GM18858 (cell line): ENCODE measurements at regions not wholly inside any gene's neighbourhood (a gene's known extent, or its start where the extent isn't known, plus 50 kb on each side); places are given as distances from the start of the nearest gene placed in this dataset.
A peak's percentile ranks its signal among the peaks of the same experiment; 100 is the strongest.
"Not testable (repeated sequence)": the region's sequence is repeated elsewhere in the genome, so short reads cannot be mapped to it uniquely, and the experiment has no call there.

Source experiments
- ATAC-seq: cut with Tn5 transposase; IDR thresholded peaks from one replicate; pipeline ENCODE4 v1.9.1; 2021; ENCODE audit not compliant: unreplicated experiment

- no peak for ATAC-seq
Observed at GRCh38 chr1:178572604-178573003, 59.7 kb downstream of the TEX35 start.

- peak; percentile 66 for ATAC-seq
Observed at GRCh38 chr1:178573330-178573729, 60.4 kb downstream of the TEX35 start.

- no peak for ATAC-seq
Observed at GRCh38 chr1:178574345-178574744, 61.4 kb downstream of the TEX35 start.

- ATAC-seq, result peak; percentile 35
Observed at GRCh38 chr1:178575611-178576361, 62.9 kb downstream of the TEX35 start.

- ATAC-seq, result no peak
Observed at GRCh38 chr1:178576841-178577240, 63.9 kb downstream of the TEX35 start.

DNA sequence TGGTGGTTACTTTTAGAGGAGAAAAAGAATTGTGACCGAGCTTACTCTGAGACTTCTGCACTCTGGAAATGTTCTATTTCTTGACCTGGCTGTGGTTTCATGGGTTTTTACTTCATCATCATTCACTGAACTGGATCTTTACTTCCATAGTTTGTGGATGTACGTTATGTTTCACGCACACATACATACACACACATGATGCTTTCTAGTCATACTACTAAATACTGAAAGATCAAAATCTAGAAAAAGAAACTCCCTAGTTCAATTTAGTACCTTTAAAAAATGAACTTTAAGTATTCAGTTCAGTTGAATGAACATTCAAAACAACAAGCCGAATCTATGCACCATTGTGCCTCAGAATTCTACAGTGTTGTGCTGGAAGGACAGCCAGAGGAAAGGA lies 65.0 kb downstream of the TEX35 start:
- no peak for ATAC-seq

DNA sequence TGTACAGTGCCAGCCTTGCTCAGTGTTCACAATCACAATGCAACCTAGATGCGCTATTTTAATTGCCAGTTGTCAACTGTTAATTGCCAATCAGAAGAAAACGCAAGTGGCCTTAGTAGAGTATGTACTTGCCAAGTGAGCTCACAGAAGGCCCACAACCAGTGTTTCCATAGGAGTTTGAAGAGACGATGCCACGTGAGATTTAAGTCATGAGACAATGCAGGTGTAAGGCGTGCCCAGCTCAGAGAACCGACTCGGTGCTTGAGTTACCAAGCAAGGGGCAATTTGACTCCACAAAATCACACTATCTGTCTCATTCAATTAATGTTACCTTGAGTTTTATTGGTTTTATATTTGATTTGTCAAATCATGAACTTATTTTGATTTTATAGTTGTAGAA lies 65.6 kb downstream of the TEX35 start:
- no peak for ATAC-seq

DNA sequence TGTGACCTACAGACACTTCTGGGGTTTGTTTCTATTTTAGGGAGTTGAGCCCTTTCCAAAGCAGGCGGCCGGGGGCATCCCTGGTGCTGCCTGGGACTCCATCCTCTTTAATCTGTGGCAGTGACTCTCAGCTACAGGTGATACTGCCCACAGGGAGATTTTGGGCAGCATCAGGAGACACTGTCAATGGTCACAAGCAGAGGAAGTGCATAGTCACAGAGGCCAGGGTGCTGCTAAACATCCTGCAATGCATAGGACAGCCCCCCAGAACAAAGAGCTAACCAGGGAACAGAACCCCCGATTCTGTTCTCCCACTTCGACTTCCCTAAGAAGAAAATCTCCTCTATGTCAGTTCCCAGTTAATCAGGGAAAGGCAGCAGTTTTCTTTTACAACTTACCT lies 66.2 kb downstream of the TEX35 start:
- ATAC-seq, result no peak

DNA sequence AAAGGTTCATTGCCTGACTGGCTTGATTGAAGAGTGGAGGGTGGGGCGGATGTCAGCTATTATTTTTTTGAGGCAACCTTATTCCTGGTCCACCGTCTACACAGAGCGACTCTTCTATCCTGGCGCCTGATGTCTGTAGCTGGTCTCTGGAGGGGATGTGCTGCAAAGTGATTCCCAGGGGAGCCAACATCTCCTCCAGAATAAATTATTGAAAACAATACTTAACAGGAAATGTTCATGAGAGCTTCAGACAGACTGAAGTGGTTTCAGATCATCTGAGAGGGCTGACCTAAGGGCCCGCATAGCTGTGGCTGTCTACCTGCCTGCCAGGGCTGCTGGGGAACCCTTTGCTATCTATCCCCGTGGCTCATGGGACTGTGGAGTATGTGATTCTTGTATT lies 66.7 kb downstream of the TEX35 start:
- ATAC-seq, result peak; percentile 38

- ATAC-seq, result no peak
Observed at GRCh38 chr1:178580096-178580495, 67.2 kb downstream of the TEX35 start.

DNA sequence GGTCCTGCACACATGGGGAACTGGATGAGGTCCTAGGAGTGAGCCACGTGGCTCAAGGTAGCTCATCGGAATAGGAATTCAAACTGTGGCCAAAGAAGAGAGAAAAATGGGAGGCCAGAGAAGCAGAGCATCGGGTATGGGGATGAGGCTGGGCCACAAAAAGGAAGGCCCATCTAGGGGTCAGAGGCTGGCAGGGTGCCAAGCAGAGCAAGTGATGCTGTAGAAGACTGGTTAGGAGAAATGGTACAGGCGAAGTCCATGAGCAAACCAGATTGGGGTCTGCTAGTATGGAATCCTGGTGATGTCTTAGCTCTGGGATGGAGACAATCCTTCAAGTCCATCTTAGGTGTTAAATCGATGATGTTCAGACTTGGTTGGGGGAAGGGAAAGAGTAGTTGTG lies 68.0 kb downstream of the TEX35 start:
- ATAC-seq, result no peak

DNA sequence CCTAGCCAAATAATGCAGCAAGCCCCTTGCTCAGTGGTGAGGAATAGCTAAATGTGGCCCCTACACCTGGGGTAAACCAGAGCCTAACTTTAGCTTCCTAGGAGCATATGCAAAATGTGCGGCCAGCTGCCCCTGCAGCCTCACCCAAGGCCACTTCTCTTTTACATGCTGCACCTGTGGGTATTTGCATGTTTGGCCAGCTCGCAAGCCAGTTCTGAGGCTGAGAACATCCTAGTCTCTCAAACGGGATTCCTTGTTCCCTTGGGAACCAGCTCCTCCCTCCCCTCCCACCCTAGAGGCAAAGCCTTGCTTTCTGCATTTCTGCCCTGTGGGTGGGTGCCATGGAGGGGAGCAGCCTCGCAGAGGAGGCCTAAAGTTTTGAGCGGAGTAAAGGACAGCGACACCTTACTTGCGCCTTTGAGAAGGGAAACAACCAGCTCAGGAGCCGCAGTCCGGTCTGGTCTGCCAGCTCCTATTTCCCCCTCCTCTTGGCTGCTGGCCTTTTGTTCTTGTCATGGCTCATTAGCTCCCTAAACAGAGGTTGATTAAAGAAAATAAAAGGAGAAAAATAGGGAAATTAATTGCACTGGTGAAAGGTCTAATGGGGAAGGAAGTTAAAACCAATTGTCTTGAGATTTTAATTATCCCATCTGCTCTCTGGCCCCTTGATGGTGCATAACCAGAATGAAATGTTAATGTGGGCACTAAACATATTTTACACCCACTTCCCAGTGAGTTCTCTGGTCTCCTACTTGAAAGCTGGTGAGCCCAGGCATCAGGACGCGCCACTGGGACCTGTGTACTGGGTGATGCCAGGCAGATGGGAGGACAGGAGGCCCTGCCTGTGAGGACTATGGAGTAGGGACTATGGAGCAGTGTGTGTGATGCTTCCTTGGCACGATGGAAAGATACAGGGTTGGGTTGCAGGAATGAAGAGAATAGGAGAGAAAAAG lies 68.7 kb downstream of the TEX35 start:
- ATAC-seq, result peak; percentile 72

DNA sequence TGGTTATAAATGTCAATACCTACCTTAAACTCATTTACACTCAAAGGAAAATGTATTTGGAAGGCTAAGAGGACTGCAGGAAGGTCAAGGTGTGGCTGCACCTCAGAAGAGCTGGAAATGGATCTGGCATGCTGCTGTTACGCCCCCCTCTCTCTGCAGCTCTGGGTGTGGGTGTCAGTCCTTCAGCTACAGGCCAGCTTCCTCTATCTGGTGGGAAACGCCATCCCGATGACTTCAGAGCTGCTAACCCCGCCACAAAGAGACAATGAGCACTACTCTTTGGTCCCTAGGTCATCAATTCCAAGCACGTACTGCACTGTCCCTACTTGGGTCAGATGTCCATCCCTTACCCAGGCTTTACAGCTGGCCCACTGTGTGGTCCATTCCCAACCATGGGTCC lies 74.2 kb downstream of the TEX35 start:
- no peak for ATAC-seq

DNA sequence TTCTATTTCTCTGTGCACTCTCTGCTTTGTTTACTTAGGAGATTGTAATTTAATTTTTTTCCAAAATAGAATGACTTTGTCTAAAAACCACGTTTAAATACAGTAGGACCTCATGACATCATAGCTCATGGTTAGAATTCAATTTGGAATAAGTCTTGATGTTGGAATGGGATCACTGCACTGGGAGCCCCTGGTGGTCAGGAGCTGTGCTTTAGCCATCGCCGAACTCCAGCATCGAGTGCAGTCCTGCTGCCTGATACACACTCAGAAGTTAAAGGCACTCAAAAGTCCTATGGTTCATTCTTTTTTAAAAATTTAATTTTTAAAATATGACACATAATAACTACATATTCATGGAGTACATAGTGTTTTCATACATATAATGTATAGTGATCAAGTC lies 75.1 kb downstream of the TEX35 start:
- ATAC-seq, result no peak

DNA sequence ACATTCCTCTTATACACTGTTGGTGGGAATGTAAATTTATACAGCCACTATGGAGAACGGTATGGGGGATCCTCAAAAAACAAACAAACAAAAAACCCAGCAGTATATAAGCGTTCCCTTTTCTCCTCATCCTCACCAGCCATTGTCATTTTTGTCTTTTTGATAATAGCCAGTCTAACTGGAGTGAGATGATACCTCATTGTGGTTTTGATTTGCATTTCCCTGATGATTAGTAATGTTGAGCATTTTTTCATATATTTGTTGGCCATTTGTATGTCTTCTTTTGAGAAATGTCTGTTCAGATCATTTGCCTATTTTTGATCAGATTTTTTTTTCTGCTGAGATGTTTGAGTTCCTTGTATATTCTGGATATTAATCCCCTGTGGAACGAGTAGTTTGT lies 76.1 kb downstream of the TEX35 start:
- ATAC-seq, result not testable (repeated sequence)

DNA sequence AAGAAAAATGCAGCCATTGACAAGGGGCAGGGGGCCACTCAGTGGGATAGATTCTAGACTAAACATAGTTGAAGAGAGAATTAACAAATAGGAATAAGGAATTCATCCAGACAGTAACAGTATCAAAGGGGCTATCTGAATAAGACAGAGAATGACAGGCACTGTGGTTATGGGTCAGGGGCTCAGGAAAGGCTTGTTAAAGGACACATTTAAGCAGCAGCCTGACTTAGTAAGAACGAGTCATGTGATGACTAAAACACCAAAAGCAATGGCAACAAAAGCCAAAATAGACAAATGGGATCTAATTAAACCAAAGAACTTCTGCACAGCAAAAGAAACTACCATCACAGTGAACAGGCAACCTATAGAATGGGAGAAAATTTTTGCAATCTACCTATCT lies 78.9 kb downstream of the TEX35 start:
- not testable (repeated sequence) for ATAC-seq

GRCh38 chr1:178593515-178593914 lies 80.6 kb downstream of the TEX35 start:
- no peak for ATAC-seq

DNA sequence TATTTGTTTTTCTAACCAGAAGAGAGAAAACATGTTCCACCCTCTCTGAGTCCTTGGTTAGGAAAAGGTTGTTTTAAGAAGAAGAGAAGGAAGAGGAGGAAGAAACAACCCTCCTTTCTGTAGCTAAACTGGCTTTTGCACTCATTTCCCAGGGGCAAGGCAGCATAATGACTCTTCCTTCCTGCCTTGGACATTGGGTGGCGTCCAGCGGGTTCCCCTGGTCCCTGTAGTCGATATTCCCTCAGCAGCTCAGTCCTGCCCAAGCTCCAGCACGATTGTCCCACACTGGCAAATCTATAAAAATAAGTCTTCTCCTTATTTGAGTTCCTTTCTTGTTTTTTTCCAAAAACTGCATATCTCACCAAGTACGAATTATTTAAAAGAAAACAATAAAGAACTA lies 81.2 kb downstream of the TEX35 start:
- ATAC-seq, result no peak

DNA sequence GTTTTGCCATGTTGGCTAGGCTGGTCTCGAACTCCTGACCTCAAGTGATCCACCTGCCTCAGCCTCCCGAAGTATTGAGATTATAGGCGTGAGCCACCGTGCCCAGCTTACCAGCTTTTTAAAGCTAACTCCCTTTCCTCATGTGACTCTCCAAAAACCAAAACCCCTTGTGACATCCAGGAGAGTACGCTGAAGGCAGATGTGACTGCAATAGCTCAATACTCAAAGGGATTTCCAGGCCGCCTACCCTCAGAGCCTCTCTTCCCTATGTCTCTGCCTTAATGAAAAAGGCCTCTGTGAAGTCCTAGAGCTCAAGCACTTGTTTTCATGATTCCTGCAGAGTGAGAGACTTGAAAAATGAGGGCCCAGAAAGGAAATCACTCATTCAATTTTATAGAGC lies 82.6 kb downstream of the TEX35 start:
- ATAC-seq, result no peak

GRCh38 chr1:178599087-178599486 lies 86.2 kb downstream of the TEX35 start:
- no peak for ATAC-seq

- peak; percentile 42 for ATAC-seq
Observed at GRCh38 chr1:178599745-178600144, 86.8 kb downstream of the TEX35 start.

DNA sequence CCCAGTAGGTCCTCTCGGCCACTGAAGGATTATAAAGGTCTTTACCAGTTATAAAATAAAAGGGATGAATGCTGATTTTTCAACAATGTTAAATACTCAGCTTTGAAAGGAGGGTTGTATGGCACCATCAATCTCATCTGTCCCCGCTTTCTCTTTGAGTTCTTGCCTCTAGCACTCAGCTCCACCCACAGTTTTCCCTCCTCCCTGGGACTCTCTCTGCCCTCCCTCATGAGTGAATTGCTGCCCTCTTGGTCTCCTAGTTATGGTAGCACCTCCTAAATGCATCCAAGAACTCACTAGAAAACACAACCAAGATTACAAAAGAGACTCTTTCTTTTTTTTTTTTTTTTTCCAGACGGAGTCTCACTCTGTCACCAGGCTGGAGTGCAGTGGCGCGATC lies 91.0 kb downstream of the TEX35 start:
- no peak for ATAC-seq
